HT-29 (cell line): ENCODE measurements at regions not wholly inside any gene's neighbourhood (a gene's known extent, or its start where the extent isn't known, plus 50 kb on each side); places are given as distances from the start of the nearest gene placed in this dataset.
A peak's percentile ranks its signal among the peaks of the same experiment; 100 is the strongest.

Experiments
- DNase-seq: peaks from one replicate; pipeline ENCODE4 v3.0.0-alpha.2; 2015; ENCODE audit warnings: low spot score

DNA sequence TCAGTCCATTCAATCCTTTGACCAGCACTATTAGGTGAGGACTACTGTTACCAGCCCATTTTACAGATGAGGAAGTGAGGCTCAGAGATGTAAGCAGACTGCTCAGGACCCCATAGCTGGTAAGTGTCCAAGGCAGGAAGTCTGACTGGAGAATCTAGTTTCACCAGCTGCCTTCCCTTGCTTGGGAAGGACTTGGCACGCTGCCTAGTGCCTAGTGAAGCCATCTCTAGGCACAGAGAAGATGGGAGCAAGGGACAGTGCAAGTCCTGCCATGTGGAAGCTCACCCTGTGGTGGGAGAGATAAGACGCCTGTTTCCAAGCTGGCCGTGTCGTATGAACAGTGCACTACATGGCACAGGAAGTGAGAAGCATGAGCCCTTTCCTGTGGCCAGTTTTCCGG is 111.8 kb upstream of the TMC3 start:
- no peak for DNase-seq

DNA sequence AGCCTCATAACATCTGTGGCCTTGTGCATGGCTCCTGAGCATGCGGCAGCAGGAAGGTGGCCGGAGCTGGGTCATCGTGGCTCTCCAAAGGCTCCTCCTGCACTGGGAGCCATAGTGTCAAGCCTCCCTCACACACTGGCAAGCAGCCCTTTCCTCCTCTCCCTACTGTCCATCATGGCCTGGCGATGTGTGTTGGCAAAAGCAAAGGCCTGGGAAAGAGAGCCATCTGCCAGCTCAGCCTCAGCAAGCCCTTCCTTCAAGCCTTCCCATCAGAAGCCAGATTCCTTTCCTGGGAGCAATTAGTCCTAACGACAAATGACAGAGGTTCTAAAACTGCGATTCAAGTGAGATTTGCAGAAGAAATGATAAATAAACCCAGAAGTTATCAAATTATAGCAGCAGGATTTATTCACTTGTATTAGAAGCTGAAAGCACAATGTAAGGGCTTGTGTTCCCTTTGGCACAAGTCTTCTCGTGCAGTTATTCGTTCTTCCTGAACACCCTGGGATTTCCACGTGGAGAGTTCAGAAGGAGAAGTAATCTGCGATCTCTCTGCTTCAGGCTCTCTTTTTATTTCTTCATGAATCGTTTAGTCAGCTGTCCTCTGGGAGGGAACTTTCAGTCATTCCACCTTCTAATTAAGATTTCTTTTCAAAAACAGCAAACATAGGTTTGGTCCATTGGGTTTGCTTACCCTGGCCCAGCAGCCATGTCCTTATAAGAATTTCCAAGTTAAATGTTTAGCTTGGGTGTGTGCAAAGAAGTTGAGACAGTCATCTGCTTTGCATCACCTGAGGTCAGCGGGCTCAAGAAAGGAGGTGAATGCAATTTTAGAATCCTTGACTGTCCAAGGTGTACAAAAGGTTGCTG is 110.3 kb upstream of the TMC3 start:
- DNase-seq: no peak

DNA sequence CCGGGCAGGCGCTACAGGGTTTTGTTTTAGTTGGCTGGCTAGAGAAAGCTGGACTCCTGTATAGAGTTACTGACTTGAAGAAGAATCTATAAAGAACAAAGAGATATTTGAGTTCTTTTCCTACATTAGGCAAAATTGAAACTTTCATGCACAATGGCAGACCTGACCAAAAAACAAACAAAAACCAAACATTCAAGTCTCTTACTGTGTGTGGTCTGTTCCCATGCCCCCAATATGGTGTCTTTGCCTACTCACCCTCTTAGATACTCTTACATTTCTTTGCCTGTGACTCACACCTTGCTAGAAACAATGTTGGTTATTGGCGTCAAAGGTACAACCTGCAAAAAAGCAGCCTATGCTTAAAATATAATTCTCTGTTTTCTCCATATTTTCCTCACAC is 109.5 kb upstream of the TMC3 start:
- no peak for DNase-seq

DNA sequence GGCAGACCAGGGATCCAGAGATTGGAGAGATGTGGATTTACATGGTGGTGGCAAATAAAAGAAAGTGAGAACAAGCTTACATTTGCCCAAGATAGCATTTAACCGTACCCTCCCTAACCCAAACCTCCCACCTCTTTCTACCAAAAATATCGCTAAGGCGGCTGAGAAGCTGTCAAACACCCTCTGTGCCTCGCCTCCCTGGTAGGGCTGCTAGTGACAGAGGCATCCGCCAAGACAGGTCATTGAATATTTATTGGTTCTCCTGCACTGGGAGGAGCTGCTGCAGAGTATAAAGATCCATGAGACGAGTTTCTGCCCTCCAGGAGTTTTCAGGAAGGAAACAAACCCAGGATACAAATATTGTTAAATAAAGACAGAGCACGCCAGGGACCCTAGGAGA is 107.3 kb upstream of the TMC3 start:
- DNase-seq: no peak

DNA sequence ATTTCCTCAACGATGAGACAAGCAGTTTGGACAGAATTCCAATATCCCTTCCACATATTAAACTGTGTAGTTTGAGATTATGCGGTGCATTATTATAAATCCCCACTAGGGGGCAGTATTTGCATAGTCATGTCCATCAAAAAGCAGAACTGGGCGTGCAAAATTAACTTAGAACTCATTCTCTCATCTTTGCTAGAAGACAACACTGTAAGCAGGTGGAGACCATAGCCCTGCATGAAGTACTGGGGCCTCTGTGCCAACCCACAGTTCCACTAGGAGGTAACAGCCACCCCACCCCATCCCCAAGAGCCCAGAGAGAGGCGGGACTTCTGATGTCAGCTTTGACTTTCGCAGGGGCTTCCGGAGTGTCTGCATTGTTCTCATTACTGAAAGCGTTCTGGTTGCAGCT is 106.6 kb upstream of the TMC3 start:
- DNase-seq: peak; percentile 86

DNA sequence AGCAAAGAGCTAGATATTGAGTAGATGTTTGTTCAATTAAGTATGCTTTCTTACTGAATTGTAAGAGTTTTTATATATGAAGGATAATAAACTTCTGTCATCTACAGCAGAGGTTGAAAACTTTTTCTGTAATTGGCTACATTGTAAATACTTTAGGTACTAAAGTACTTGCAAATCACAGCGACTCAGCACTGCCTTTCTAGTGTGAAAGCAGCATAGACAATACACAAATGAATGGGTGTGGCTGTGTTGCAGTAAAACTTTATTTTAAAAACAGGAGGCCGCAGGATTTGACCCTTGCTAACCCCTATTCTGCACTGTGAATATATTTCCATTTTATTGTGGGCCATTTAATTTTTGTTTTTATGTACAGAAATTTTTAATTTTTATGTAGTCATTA is 104.3 kb upstream of the TMC3 start:
- DNase-seq: no peak

DNA sequence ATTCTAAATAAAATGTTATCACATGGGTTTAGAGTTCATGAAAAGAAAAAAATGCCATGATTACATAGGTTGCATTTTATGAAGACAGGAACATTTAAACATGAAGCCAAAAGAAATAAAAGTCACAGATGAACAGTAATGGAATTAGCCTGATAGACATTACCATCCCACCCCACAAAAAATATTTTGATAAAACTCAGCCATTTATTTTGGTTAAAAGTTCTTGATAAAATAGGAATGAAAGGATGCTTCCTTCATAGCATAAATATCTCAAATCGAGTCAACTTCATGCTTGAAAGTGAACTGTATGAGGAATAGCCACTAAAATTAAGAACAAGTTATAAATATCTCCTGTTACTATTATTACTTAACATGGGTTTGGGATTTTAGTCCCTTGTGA is 101.9 kb upstream of the TMC3 start:
- no peak for DNase-seq

DNA sequence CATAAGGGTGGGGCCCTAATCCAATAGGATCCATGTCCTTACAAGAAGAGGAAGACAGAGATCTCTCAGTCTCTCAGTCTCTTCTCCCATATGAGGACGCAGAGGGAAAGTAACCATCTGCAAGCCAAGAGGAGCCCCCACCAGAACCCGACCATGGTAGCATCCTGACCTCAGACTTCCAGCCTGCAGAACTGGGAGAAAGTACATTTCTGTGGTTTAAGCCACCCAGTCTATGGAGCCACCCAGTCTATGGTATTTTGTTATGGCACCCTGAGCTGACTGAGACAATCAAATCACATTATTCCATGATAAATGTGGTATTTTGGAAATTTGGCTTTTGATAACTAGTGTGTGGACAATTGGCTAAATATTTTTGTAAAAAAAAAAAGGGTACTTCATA is 101.5 kb upstream of the TMC3 start:
- DNase-seq: no peak

DNA sequence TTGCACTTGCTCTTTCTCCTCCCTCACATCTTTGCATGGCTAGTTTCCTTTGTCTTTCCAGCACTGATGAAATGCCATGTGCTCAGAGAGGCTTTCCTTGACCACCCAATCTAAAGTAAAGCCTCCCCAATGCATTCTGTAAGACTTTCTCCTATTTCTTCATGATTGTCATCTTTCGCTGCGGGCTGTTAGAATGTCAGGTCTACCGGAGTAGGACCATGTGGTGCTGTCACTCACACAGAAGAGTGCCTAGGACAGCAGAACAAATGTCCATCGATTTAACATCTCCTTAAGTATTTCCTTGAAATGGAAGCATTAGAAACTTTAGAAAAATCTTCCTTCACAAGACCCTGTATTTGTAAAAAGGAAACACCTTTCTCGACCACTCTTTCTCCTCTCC is 99.9 kb upstream of the TMC3 start:
- no peak for DNase-seq

DNA sequence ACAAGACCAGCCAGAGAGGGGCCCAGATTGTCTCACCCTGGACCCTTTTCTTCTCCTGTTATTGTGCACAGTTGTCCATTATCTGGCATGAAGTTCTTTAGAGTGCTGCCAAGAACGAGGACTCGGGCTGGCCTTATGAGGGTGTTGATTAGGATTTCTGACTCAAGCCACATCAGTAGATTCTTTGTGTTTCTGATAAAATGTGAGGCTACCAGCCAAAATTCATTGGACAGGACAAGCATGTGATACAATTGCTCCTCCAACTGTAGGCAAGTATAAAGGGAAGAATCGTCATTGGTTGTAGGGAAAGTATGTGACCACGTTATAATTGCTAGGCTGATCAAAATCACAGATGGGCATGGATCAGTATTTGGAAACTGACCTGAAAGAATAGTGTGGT is 99.2 kb upstream of the TMC3 start:
- DNase-seq: no peak

DNA sequence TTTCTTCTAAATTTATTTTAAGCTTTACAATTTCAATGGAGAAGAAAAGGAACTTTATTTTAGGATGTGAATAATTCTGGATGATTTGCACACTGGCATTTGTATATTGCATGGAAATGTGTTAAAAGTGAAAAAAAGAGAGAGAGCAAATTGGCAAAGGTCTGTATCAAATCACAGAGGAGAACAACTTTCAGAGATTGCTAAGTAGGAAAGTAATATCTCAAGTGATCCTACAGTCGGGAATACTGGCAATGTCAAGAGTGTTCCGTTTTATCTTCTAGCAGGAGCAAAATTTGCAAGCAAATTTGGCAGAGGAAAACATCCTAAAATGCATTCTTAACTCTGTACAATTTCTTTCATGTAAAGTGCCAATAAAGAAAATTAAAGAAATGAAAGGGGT is 97.1 kb upstream of the TMC3 start:
- no peak for DNase-seq

DNA sequence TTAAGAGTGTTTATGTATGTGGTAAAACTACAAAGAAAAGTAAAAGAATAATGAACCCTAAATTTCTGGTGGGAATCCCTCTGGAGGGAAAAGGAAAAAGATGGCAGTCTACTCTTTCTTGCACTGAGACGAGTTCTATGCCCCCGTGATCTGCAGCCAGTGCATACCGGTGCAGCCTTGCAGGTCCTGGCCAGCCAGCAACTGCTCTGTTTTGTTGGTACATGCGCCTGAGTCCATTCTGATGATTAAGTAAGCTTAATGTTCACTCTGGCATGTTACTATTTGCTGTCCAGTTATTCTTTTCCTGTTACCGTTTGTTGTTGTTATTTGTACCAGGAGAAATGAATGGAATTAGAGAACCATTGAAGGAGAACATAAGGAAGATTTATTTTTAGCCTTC is 95.1 kb upstream of the TMC3 start:
- no peak for DNase-seq

DNA sequence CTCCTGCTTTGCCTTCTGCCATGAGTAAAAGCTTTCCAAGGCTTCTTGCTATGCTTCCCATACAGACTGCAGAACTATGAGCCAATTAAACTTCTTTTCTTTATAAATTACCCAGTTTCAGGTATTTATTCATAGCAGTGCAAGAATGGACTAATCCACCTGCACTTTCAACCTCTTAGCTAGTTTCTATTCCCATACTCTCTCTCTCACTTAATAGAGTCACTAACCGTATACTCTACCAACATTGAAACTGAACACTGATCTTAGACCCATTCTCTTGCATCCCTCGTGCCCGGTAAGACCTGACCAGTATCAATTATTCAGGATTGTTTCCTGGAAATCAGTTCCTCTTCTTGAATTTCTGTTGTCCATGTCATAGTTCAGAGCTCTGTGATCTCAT is 92.7 kb upstream of the TMC3 start:
- DNase-seq: no peak

DNA sequence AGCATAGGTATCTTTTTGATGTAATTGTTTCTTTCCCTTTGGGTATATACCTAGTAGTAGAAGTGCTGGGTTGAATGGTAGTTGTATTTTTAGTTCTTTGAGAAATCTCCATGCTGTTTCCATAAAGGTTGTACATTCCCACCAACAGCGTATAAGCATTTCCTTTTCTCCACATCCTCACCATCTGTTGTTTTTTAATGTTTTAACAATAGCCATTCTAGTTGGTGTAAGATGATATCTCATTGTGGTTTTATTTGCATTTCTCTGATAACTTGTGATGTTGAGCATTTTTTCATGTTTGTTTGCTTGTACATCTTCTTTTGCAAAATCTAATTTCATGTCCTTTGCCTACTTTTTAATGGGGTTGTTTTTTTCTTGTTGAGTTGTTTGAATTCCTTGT is 80.0 kb upstream of the TMC3 start:
- DNase-seq: no peak

DNA sequence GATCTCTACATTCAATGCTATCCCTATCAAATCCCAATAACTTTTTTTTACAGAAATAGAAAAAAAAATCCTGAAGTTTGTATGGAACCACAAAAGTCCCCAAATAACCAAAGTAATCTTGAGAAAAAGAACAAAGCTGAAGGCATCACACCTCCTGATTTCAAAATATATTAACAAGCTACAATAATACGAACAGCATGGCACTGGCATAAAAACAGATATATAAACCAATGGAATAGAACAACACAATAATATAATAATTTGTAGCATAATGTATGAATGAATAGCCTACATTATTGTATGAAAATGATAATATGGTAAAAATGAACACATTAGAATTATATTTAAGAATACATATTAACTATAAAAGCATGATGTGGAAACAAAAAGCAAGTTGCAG is 76.7 kb upstream of the TMC3 start:
- DNase-seq: no peak

DNA sequence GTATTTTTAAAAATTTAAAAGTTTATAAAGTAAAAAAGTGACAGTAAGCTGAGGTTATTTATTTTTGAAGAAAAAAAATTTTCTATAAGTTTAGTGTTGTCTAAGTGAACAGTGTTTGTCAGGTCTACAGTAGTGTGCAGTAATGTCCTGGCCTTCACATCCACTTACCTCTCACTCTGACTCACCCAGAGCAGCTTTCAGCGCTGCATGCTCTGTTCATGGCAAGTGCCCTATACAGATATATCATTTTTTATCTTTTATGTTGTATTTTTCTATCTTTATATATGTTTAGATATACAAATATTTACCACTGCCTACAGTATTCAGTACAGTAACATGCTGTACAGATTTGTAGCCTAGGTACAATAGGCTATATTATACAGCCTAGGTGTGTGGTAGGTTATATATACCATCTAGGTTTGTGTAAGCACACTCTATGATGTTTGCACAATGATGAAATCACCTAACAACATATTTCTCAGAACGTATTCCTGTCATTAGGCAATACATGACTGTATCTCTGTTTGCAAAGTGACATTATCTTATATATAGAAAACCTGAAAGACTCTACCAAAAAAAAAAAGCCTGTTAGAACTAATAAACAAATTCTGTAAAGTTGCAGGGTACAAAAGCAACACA is 75.9 kb upstream of the TMC3 start:
- DNase-seq: no peak

DNA sequence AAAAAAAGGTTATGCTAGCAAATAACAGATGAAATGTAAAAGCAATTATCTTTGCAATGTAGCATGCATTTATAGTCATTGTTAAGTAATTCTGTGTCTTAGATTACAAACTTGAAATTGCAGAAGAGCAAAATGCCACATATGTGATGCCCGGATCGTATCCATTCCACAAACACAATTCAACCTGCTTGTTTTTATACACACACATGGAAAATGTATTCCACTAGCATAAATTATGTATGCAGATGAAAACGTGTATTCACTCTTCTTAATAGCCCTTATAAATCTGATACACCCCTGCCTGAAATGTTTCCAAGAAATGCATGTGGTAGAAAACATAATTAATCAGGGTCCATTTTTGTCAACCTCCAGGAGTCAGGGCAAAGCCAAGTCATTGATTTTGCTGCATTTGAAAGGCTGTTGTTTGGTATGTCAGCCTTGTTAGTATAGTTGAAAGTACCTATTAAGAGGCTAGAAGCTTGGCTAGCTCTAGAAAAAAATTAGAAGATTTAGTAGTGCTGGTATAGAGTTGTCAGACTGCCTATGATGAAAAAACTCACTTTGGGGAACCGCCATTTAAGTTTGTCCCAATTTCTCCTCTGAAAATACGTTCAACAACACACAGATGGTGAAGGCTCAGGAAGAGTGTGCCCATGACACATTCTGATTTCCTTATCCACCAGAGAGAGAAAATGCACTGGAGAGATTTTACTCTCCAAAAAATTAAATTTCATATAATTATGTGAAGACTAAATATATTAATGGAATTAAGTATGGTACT is 69.2 kb upstream of the TMC3 start:
- no peak for DNase-seq

DNA sequence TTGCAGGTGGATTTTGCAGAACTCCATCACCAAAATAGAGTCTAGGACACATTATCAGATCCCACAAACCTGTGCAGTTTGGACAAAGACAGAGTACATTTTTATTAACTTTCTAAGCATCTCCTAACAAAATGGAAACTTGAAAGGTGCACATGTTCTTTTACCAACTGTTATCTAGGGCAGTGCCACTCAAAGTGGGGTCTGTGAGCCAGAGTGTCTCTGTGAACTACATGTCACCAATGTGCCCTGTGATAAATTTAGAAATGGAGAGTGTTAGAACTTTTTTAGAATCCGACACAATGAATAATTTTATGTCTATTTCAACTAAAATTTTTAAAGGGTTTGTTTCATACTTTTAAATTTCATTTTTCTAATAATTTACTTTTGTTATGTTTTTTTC is 68.4 kb upstream of the TMC3 start:
- no peak for DNase-seq

DNA sequence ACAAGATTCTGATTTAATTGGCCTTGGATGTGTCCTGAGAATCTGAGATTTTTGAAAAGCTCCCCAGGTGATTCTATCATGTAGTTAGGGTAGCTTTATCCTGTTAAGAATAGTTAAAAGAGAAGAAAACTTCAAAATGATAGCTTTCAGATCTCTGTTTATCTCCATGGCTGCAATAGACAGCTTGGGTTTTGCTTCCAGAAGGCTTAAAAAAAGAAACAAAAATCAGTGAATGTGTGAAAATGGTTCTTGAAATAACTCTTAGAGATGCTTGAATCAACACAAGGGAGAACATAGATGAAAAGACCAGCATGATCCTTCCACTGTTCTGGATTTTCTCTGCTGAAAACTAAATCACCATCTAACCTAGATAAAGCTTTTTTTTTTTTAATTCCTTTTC is 60.8 kb upstream of the TMC3 start:
- DNase-seq: no peak

DNA sequence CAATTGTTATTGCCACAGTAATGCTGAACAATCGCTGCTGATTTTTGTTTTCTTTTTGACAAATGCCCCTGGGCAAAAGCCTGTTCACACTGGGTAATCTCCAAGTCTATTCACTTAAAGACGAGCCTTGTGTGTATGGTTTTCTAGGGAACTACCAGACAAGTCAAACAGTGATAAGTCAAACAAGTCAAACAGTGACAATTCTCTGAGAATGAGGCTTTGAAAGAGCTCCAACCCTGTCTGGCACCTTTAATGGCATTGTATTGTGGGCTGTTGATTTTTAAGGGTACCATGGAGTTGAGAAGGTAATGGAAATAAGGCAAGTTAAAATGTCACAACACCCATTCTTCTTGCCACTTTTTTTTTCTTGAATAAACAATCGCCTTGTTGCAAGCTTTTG is 59.4 kb upstream of the TMC3 start:
- no peak for DNase-seq

DNA sequence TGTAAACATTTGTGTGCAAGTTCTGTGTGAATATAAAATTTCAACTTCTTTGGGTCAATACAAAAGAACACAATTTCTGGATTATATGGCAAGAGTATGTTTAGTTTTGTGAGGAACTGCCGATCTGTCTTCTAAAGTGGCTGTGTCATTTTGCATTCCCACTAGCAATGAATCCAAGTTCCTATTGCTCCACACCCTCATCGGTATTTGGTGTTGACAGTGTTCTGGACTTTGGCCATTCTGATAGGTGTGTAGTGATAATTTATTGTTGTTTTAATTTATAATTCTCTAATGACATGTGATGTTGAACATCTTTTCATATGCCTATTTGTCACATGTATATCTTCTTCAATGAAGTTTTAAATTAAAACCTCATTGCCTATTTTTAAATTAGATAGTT is 58.2 kb upstream of the TMC3 start:
- DNase-seq: no peak

DNA sequence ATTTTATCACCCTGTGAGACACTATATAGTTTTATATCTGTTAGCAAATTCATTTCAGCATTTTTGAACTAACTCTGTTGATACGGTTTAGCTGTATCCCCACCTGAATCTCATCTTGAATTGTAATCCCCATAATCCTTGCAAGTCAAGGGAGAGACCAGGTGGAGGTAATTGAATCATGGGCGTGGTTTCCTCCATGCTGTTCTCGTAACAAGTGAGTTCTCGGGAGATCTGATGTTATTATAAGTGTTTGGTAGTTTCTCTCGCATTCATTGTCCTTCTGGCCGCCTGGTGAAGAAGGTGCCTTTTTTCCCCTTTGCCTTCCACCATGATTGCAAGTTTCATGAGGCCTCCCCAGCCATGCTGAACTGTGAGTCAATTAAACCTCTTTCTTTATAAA is 53.2 kb upstream of the TMC3 start:
- no peak for DNase-seq

DNA sequence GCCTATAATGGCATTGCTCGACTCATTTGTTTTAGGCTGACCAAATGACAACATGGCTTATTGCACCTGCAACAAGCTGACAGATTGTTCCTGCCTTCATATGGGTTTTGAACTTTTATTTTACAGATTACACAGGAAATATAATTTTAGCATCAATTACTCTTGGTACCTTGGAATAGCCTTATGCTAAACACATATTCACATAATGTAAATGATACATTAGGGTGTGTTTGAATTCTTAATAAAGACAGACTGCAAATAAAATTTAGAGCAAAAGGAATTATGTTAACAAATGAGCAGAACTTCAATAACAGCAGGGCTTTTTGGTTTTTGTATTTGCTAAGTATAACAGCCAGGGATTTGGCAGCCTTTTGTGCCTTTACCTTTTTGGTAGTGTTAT is 51.9 kb upstream of the TMC3 start:
- DNase-seq: no peak
